ENCODE measurements at regions not wholly inside any gene's neighbourhood (a gene's known extent, or its start where the extent isn't known, plus 50 kb on each side); places are given as distances from the start of the nearest gene placed in this dataset.

DNA sequence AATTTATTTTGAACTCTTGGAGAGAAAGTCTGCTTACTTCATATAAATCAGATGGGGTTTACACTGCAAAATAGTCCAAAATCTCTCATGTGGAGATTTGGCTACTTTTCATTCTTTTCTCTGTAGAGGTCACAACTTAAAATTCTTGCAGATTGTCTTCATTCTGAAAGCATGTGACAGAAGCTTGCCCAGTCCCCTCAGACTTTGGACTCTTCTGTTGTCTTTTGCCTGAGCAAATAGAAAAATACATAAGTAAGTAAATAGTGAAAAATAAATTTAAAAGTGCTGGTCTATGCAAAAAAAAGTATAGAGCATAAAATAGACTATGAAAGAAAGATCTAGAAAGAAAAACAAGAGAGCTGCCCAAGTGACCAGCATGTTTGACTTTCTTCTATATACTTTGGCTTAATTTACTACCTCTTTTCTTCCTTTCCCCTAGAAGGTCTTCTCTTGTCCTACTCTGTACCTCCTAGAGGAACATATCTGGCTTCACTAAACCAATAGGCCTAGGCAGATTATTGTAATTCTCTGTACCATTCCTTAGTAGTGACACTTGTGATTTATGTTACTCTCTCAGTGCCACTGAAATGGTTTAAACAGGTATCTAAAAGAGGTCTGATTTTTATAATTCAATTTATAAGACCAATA lies 260.9 kb downstream of the TENT5A start:
- TF ChIP-seq, protein P1, sequence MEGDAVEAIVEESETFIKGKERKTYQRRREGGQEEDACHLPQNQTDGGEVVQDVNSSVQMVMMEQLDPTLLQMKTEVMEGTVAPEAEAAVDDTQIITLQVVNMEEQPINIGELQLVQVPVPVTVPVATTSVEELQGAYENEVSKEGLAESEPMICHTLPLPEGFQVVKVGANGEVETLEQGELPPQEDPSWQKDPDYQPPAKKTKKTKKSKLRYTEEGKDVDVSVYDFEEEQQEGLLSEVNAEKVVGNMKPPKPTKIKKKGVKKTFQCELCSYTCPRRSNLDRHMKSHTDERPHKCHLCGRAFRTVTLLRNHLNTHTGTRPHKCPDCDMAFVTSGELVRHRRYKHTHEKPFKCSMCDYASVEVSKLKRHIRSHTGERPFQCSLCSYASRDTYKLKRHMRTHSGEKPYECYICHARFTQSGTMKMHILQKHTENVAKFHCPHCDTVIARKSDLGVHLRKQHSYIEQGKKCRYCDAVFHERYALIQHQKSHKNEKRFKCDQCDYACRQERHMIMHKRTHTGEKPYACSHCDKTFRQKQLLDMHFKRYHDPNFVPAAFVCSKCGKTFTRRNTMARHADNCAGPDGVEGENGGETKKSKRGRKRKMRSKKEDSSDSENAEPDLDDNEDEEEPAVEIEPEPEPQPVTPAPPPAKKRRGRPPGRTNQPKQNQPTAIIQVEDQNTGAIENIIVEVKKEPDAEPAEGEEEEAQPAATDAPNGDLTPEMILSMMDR (IDR thresholded peaks at IDR 0.05; ENCODE audit: low read depth, low read length, poor library complexity, severe bottlenecking) = no peak
- TF ChIP-seq EZH2phosphoT487 (IDR thresholded peaks at IDR 0.05; ENCODE audit: borderline replicate concordance, low read length) = no peak

Data from DOHH2 (cell line).